GM10266 (cell line): ENCODE measurements at regions not wholly inside any gene's neighbourhood (a gene's known extent, or its start where the extent isn't known, plus 50 kb on each side); places are given as distances from the start of the nearest gene placed in this dataset.

Source experiments
- DNase-seq: peaks from one replicate; pipeline ENCODE4 v3.0.0; 2012; ENCODE audit errors: extremely low spot score
- TF ChIP-seq, protein P1 (sequence below): IDR thresholded peaks from 2 replicates; pipeline ENCODE4 v1.5.1; 2012; ENCODE audit warnings: mild to moderate bottlenecking, low read depth; ENCODE audit not compliant: control insufficient read depth, insufficient read depth; ENCODE audit errors: missing control alignments

DNA sequence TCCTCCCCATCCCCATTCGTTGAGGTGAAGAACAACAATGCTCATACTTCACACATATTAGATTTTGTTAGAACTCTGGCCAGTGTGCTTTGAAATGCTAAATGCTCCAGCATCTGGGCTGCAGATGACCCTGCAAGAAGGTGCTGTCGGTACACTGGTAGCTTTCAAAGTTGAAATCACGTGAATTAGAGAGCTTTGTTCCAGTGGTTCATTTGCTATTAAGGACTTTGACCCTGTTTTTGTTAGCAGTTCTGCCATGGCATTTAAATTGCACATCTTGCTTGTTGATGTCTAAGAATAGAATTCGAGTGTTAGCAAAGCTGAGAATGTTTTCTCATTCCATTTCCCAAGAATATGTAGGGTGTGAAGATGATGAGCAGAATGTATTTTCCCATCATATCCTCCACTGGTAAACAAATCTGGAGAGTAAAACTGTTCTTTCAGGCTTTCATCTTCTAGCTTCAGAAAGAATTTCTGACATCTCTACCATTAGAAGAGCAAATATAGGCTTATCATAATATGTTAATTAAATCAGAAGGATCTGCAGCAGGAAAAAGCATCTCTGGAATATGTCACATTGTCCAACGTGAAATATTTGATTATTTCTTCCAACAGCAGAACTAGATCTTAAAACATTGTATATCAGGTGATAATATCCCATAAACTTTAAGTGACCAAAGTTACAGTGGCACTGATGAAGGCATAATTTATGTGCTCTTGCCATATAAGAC, 98.8 kb upstream of the PDE3A start:
- TF ChIP-seq, protein P1, sequence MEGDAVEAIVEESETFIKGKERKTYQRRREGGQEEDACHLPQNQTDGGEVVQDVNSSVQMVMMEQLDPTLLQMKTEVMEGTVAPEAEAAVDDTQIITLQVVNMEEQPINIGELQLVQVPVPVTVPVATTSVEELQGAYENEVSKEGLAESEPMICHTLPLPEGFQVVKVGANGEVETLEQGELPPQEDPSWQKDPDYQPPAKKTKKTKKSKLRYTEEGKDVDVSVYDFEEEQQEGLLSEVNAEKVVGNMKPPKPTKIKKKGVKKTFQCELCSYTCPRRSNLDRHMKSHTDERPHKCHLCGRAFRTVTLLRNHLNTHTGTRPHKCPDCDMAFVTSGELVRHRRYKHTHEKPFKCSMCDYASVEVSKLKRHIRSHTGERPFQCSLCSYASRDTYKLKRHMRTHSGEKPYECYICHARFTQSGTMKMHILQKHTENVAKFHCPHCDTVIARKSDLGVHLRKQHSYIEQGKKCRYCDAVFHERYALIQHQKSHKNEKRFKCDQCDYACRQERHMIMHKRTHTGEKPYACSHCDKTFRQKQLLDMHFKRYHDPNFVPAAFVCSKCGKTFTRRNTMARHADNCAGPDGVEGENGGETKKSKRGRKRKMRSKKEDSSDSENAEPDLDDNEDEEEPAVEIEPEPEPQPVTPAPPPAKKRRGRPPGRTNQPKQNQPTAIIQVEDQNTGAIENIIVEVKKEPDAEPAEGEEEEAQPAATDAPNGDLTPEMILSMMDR = no peak
- DNase-seq = no peak

DNA sequence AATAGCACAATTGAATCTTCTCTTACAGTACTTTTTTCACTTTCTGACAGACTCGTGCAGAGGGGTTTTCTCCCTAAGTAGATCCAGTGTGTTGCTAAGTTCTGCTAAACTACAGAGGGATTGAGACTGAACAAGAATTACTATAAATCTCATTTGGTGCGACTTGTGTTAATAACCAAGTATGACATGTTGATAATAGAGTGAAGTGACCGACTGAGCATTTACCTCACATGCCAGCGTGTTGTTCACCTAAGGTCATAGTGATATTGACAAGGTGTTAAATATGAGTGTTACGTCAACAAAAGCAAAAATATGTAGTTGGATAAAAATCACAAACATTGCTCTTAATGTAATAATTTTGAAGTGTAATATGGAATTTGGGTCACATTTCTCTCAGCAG, 97.8 kb upstream of the PDE3A start:
- DNase-seq = no peak
- TF ChIP-seq, protein P1 = no peak

DNA sequence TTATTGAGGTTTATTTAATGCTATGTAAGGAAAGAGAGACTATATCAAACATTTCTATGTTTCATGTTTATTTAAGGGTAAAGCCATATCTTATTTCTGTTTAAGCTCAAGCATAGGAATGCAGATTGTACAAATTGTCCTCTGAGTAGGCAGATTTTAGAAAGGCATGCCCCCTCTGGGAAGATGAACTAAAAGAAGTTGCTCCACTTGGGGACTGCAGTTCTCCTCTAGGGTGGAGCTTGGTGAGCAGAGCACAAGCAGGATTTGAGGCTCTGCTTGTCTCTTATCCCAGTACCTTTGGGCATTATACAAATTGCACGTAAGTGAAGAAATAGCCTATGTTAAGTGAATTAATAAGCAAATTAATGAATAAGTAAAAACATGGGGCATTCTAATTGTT, 96.2 kb upstream of the PDE3A start:
- no peak for DNase-seq

DNA sequence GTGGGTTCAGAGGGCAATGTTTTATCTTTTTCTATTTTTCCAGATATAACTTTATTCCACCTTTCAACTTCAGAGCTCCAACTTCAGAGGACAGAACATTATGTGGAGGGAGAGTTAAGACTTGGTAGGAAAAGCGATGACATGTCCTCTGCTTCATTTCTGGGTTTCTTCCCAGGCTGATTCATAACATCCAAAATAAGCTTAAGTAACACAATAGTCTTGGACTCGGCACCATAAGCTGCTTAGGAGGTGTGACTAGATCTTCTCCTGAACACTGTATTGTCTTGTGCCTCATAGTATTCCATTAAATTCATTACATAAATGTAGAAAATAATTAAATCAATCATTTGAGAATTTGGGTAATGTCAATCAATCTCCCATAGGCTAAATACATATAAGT, 95.5 kb upstream of the PDE3A start:
- TF ChIP-seq, protein P1 = no peak
- no peak for DNase-seq

More for the DNA sequence above, 96.2 kb upstream of the PDE3A start:
- TF ChIP-seq, protein P1 = no peak

DNA sequence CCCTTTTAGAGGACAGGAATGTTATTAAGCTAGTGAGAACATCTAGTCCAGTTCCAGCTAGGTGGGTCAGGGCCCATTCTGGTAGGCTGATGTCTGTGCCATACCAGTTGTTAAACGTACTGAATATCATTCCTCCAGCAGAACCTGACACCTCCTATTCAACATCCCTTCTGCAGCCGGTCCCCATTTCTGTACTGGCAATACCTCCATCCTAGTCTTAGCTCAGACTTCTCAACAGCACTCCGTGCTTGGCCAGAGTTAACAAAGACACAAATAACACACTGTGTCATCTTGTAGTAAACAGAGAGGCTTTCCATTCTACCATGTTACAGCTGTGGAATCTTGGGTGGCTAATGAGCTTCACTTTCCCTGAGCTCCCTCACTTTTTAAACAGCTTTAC, 94.3 kb upstream of the PDE3A start:
- TF ChIP-seq, protein P1 = no peak

DNA sequence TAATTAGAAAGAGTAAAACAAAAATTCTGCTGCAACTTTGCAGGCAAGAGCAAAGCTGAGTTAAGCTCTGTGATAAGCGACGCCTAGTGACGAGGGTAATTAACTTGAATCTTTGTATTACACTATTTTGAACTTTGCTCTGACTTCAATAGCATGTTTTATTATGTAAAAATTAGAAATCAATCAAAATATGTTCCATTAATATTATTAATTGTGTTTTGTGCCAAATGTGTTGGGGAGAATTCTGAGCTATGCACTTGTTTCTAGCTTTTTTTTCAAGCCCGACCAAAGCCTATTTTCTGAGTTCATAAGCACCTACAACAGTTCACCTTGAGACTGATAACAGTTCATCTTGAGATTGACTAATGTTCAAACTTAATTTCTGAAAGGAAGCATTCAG, 90.1 kb upstream of the PDE3A start:
- TF ChIP-seq, protein P1 = no peak
- no peak for DNase-seq

More for the DNA sequence above, 94.3 kb upstream of the PDE3A start:
- no peak for DNase-seq

DNA sequence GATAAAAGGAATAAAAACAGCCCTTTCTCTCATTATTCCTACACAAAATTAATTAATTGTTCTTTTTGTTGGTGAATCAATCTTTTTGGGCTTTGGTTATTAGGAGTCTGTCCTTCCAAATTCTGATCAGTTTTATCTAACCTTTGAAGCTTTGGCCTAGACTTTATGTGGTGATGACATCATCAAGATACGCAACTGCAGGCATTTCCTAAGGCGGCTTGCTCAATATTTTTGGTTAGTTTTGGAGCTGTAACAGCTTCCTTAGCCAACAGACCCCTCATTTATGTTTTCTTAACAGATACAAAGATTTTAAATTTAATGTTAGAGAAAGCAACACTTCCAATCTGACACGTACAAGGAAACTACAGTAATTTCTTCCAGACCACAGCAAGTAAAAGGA, 87.8 kb upstream of the PDE3A start:
- TF ChIP-seq, protein P1 = no peak
- no peak for DNase-seq
